T-helper 1 cell treated with Interleukin-12 subunit alpha and Interleukin-12 subunit beta and Interleukin-4 antibody, amounts not matched to agents 30 μg/mL and 1 μg/mL, for 36 hours (primary cell): ENCODE measurements at regions not wholly inside any gene's neighbourhood (a gene's known extent, or its start where the extent isn't known, plus 50 kb on each side); places are given as distances from the start of the nearest gene placed in this dataset.

Experiments used
- H3K27ac Mint-ChIP-seq: one replicate; pipeline ENCODE4 v1.8.0; 2021; ENCODE audit warnings: mild to moderate bottlenecking, mixed read lengths
- H3K27me3 Mint-ChIP-seq: one replicate; pipeline ENCODE4 v1.8.0; 2021; ENCODE audit warnings: low read depth, mixed read lengths
- H3K36me3 Mint-ChIP-seq: one replicate; pipeline ENCODE4 v1.8.0; 2021; ENCODE audit warnings: low read depth, mixed read lengths
- H3K4me1 Mint-ChIP-seq: one replicate; pipeline ENCODE4 v1.8.0; 2021; ENCODE audit warnings: low read depth, mixed read lengths
- H3K4me3 Mint-ChIP-seq: one replicate; pipeline ENCODE4 v1.8.0; 2021; ENCODE audit warnings: mild to moderate bottlenecking, moderate library complexity, mixed read lengths
- H3K9me3 Mint-ChIP-seq: one replicate; pipeline ENCODE4 v1.8.0; 2021; ENCODE audit warnings: mixed read lengths

- H3K9me3 Mint-ChIP-seq = peaks cover 8% of the 10 kb centered on the region
- no peak overlapping the region for H3K4me3 Mint-ChIP-seq
- H3K4me1 Mint-ChIP-seq = peaks cover 6% of the 10 kb centered on the region
- no peak overlapping the region for H3K27ac Mint-ChIP-seq
- H3K36me3 Mint-ChIP-seq = peaks cover 3% of the 10 kb centered on the region
- no peaks in the 10 kb centered on the region for H3K27me3 Mint-ChIP-seq
Measured at GRCh38 chr4:123455360-123455759, 58.8 kb downstream of the SPRY1 start.

- Mint-ChIP-seq H3K9me3 (no peaks in the 10 kb centered on the region), H3K27ac (no peak overlapping the region), H3K36me3 (peaks cover 2% of the 10 kb centered on the region), H3K4me1 (peaks cover 2% of the 10 kb centered on the region), H3K27me3 (no peaks in the 10 kb centered on the region), H3K4me3 (no peak overlapping the region)
Measured at GRCh38 chr4:123462007-123462406, 65.4 kb downstream of the SPRY1 start.

- H3K4me1 Mint-ChIP-seq = peaks cover 4% of the 10 kb centered on the region
- H3K36me3 Mint-ChIP-seq = peaks cover 2% of the 10 kb centered on the region
- no peak overlapping the region for H3K4me3 Mint-ChIP-seq
- H3K27me3 Mint-ChIP-seq = no peaks in the 10 kb centered on the region
- H3K9me3 Mint-ChIP-seq = no peaks in the 10 kb centered on the region
- no peak overlapping the region for H3K27ac Mint-ChIP-seq
Measured at GRCh38 chr4:123463869-123464268, 67.3 kb downstream of the SPRY1 start.

- no peaks in the 10 kb centered on the region for H3K9me3 Mint-ChIP-seq
- H3K4me1 Mint-ChIP-seq = peaks cover 4% of the 10 kb centered on the region
- no peaks in the 10 kb centered on the region for H3K27me3 Mint-ChIP-seq
- H3K4me3 Mint-ChIP-seq = no peak overlapping the region
- peaks cover 2% of the 10 kb centered on the region for H3K36me3 Mint-ChIP-seq
- no peak overlapping the region for H3K27ac Mint-ChIP-seq
Measured at GRCh38 chr4:123465416-123465815, 68.8 kb downstream of the SPRY1 start.

- Mint-ChIP-seq H3K27me3 (no peaks in the 10 kb centered on the region), H3K4me1 (peaks cover 4% of the 10 kb centered on the region), H3K27ac (no peak overlapping the region), H3K4me3 (no peak overlapping the region), H3K36me3 (peaks cover 2% of the 10 kb centered on the region), H3K9me3 (no peaks in the 10 kb centered on the region)
Measured at GRCh38 chr4:123466080-123466785, 69.6 kb downstream of the SPRY1 start.

- H3K27ac Mint-ChIP-seq = no peak overlapping the region
- H3K4me3 Mint-ChIP-seq = no peak overlapping the region
- peaks cover 3% of the 10 kb centered on the region for H3K9me3 Mint-ChIP-seq
- H3K4me1 Mint-ChIP-seq = peaks cover 4% of the 10 kb centered on the region
- H3K27me3 Mint-ChIP-seq = peaks cover 9% of the 10 kb centered on the region
- no peaks in the 10 kb centered on the region for H3K36me3 Mint-ChIP-seq
Measured at GRCh38 chr4:123468479-123469031, 72.0 kb downstream of the SPRY1 start.

GRCh38 chr4:123469245-123469644, 72.7 kb downstream of the SPRY1 start:
- Mint-ChIP-seq H3K27ac (no peak overlapping the region), H3K27me3 (peaks cover 9% of the 10 kb centered on the region), H3K9me3 (peaks cover 3% of the 10 kb centered on the region), H3K36me3 (no peaks in the 10 kb centered on the region), H3K4me1 (peaks cover 4% of the 10 kb centered on the region), H3K4me3 (no peak overlapping the region)

GRCh38 chr4:123469696-123470095, 73.1 kb downstream of the SPRY1 start:
- H3K36me3 Mint-ChIP-seq = no peaks in the 10 kb centered on the region
- H3K4me1 Mint-ChIP-seq = peaks cover 4% of the 10 kb centered on the region
- no peak overlapping the region for H3K27ac Mint-ChIP-seq

GRCh38 chr4:123470640-123471039, 74.0 kb downstream of the SPRY1 start:
- no peak overlapping the region for H3K27ac Mint-ChIP-seq

More at GRCh38 chr4:123469696-123470095, 73.1 kb downstream of the SPRY1 start:
- Mint-ChIP-seq H3K9me3 (peaks cover 3% of the 10 kb centered on the region), H3K4me3 (no peak overlapping the region), H3K27me3 (peaks cover 9% of the 10 kb centered on the region)

GRCh38 chr4:123471655-123472369, 75.2 kb downstream of the SPRY1 start:
- peaks cover 2% of the 10 kb centered on the region for H3K36me3 Mint-ChIP-seq
- no peak overlapping the region for H3K4me3 Mint-ChIP-seq
- peaks cover 3% of the 10 kb centered on the region for H3K9me3 Mint-ChIP-seq
- H3K27ac Mint-ChIP-seq = no peak overlapping the region
- peaks cover 6% of the 10 kb centered on the region for H3K4me1 Mint-ChIP-seq
- H3K27me3 Mint-ChIP-seq = peaks cover 13% of the 10 kb centered on the region

More at GRCh38 chr4:123470640-123471039, 74.0 kb downstream of the SPRY1 start:
- Mint-ChIP-seq H3K27me3 (peaks cover 9% of the 10 kb centered on the region), H3K9me3 (peaks cover 3% of the 10 kb centered on the region), H3K36me3 (no peaks in the 10 kb centered on the region), H3K4me3 (no peak overlapping the region), H3K4me1 (peaks cover 4% of the 10 kb centered on the region)

- H3K4me1 Mint-ChIP-seq = peaks cover 29% of the 10 kb centered on the region
- H3K27ac Mint-ChIP-seq = no peak overlapping the region
- peaks cover 14% of the 10 kb centered on the region for H3K27me3 Mint-ChIP-seq
- no peak overlapping the region for H3K4me3 Mint-ChIP-seq
- peaks cover 3% of the 10 kb centered on the region for H3K9me3 Mint-ChIP-seq
- H3K36me3 Mint-ChIP-seq = peaks cover 2% of the 10 kb centered on the region
Measured at GRCh38 chr4:123474817-123475216, 78.2 kb downstream of the SPRY1 start.

GRCh38 chr4:123476089-123476488, 79.5 kb downstream of the SPRY1 start:
- H3K36me3 Mint-ChIP-seq = peaks cover 2% of the 10 kb centered on the region
- H3K4me1 Mint-ChIP-seq = peaks cover 31% of the 10 kb centered on the region
- no peak overlapping the region for H3K27ac Mint-ChIP-seq
- H3K4me3 Mint-ChIP-seq = no peak overlapping the region
- peaks cover 3% of the 10 kb centered on the region for H3K9me3 Mint-ChIP-seq
- H3K27me3 Mint-ChIP-seq = peaks cover 14% of the 10 kb centered on the region

- Mint-ChIP-seq H3K9me3 (peaks cover 3% of the 10 kb centered on the region), H3K27me3 (peaks cover 12% of the 10 kb centered on the region), H3K4me1 (peaks cover 33% of the 10 kb centered on the region), H3K27ac (peak overlapping the region; percentile 84), H3K36me3 (peaks cover 2% of the 10 kb centered on the region), H3K4me3 (peak overlapping the region; percentile 60)
Measured at GRCh38 chr4:123477711-123478209, 81.2 kb downstream of the SPRY1 start.

GRCh38 chr4:123478859-123479345, 82.3 kb downstream of the SPRY1 start:
- Mint-ChIP-seq H3K4me3 (peak overlapping the region; percentile 30), H3K4me1 (peaks cover 33% of the 10 kb centered on the region), H3K27ac (peak overlapping the region; percentile 21), H3K36me3 (peaks cover 2% of the 10 kb centered on the region), H3K9me3 (no peaks in the 10 kb centered on the region), H3K27me3 (peaks cover 5% of the 10 kb centered on the region)
